ENCODE measurements at regions not wholly inside any gene's neighbourhood (a gene's known extent, or its start where the extent isn't known, plus 50 kb on each side); places are given as distances from the start of the nearest gene placed in this dataset.

DNA sequence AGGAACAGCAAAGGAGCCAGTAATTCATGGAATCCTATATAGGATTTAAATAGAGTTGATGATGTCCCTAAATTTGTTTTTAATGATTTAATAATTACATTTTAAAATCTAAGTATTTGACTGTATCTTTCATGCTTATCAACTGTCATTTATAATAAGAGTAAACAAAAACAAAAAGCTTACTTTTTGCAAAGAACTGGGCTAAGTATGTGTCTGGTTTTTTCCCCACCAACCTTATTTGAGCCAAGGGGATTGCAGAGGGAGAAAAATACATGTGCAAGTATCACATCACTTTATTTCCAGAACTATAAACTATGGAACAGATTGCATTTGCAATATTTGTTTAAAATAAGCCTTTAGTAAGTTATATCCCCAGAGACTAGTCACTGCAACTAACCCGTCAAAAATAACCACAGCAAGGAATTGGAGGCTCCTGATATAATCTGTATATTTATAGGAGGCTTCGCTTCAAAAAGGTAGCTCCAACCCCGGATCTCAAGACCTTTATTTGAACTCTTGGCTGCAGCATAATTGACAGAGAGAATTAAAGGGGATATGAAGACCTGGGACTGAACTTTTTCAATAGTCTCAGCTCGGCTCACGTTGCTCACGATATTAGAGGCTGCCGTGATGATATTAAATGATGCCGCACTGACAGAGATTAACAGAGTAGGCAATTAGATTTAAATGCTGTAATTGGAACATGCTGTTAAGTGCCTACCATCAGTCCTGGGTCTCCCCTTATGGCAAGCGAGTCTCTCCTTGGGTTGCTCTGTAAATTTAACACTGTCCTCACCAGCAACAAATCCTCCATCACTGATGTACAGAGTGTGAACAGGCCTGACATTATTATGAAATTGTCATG is 329.1 kb upstream of the NFIA start:
- FAIRE-seq (no peak), DNase-seq (no peak), ATAC-seq (no peak)
- intact Hi-C loops (cut with DNase I) = no loop called here
- 77 to 85% methylated on average over 9 of the region's 9 CpGs for WGBS, 2 donors
- Histone ChIP-seq H3K27ac (no peak overlapping the region), H3K9me3 (no peaks in the 10 kb centered on the region), H3K27me3 (no peaks in the 10 kb centered on the region), H3K4me1 (no peaks in the 10 kb centered on the region), H3K4me3 (no peak overlapping the region), H3K36me3 (no peaks in the 10 kb centered on the region)
- TF ChIP-seq, protein P1, sequence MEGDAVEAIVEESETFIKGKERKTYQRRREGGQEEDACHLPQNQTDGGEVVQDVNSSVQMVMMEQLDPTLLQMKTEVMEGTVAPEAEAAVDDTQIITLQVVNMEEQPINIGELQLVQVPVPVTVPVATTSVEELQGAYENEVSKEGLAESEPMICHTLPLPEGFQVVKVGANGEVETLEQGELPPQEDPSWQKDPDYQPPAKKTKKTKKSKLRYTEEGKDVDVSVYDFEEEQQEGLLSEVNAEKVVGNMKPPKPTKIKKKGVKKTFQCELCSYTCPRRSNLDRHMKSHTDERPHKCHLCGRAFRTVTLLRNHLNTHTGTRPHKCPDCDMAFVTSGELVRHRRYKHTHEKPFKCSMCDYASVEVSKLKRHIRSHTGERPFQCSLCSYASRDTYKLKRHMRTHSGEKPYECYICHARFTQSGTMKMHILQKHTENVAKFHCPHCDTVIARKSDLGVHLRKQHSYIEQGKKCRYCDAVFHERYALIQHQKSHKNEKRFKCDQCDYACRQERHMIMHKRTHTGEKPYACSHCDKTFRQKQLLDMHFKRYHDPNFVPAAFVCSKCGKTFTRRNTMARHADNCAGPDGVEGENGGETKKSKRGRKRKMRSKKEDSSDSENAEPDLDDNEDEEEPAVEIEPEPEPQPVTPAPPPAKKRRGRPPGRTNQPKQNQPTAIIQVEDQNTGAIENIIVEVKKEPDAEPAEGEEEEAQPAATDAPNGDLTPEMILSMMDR (IDR thresholded peaks at IDR 0.05) = no peak

DNA sequence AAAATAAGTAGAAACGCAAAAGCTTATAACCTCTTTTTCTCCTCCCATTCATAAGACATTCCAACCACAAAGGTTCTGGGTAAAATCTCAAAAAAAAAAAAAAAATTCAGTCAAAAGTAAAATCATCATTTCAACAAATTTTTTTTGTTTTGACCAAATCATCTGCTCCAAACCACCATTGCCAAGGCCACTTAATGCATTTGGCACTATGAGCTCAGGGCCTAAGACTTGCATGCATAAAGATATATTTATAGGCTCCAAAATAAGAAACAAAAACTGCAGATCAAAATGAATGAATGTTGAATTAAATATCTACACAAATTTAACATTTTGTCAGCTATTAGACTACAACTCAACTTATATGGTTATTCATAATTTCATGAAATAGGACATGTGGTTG is 331.1 kb upstream of the NFIA start:
- no peak overlapping the region for H3K27ac ChIP-seq
- no peak for DNase-seq
- no peak for ATAC-seq
- no peak for FAIRE-seq
- H3K4me3 ChIP-seq = no peak overlapping the region
- intact Hi-C loops (cut with DNase I) = no loop called here
- WGBS, 2 donors = 76 to 88% methylated on average over 1 of the region's 1 CpG
- no peaks in the 10 kb centered on the region for H3K9me3 ChIP-seq
- H3K36me3 ChIP-seq = no peaks in the 10 kb centered on the region
- TF ChIP-seq, protein P1 (IDR thresholded peaks at IDR 0.05) = no peak
- no peaks in the 10 kb centered on the region for H3K4me1 ChIP-seq
- H3K27me3 ChIP-seq = no peaks in the 10 kb centered on the region

DNA sequence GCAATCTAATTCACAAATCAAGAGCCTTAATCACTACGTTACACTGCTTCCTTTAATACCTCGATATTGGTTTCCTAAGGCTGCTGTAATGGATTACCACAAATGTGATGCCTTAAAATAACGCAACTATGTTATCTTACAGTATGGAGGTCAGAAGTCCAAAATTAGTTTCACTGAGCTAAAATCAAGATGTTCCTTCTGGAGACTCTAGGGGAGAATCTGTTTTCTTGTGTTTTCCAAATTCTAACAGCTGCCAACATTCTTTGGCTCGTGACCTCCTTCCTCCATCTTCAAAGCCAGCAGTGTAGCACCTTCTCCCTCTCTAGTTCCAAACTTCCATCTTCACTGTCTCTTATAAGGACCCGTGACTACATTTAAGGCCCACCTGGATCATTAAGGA is 335.0 kb upstream of the NFIA start:
- H3K27me3 ChIP-seq = no peaks in the 10 kb centered on the region
- WGBS, 2 donors = 85 to 94% methylated on average over 5 of the region's 5 CpGs
- intact Hi-C loops (cut with DNase I) = no loop called here
- H3K4me3 ChIP-seq = no peak overlapping the region
- TF ChIP-seq, protein P1 (IDR thresholded peaks at IDR 0.05) = no peak
- no peaks in the 10 kb centered on the region for H3K36me3 ChIP-seq
- ATAC-seq (no peak), FAIRE-seq (no peak), DNase-seq (no peak)
- no peaks in the 10 kb centered on the region for H3K4me1 ChIP-seq
- no peaks in the 10 kb centered on the region for H3K9me3 ChIP-seq
- no peak overlapping the region for H3K27ac ChIP-seq

DNA sequence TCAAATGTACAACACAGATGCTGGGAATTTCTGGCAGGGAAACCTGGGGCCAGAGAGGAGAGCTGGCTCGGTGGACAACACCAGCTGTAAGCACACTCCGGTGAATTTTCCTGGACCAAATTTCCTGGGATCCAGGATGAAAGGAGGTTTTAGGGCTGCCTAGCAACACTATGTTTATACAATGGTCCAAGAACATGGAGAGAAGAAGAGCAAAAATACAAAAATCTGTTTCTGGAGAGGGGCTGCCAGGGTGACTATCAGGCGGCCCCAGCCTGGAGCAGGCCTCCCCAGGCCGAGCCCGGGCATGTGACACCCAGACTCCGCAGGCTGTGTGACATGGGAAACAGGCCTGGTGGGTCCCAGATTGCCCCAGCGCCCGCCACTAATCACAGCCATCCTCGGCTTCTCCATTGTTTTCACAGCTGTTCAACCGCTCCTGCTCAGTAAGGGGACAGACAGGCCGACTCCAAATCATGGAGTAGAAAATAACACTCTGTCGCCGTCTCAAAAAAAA is 336.0 kb upstream of the NFIA start:
- no peak overlapping the region for H3K4me3 ChIP-seq
- no peaks in the 10 kb centered on the region for H3K36me3 ChIP-seq
- TF ChIP-seq, protein P1 (IDR thresholded peaks at IDR 0.05) = no peak
- H3K4me1 ChIP-seq = no peaks in the 10 kb centered on the region
- WGBS, 2 donors = 60 to 65% methylated on average over 13 of the region's 13 CpGs
- ATAC-seq (no peak), FAIRE-seq (no peak), DNase-seq (no peak)
- intact Hi-C loops (cut with DNase I) = no loop called here
- H3K27ac ChIP-seq = no peak overlapping the region
- no peaks in the 10 kb centered on the region for H3K9me3 ChIP-seq
- H3K27me3 ChIP-seq = no peaks in the 10 kb centered on the region

DNA sequence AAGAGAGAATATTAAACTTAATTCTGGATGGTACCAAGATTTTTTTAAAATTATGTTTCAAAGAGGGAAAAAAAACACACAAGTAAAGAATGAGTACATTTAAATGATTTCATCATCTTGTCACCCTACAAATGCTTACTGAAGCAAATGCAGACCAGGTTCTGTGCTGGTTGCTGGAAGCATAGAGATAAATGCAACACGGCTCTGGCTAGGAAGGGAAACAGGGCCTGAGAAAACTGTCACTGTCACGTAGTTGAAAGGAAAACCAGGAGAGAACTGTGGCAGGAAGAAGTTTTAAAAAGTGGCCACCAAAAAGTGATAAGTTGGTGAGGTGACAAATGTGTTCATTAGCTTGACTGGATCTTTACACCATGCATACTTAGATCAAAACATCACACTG is 336.9 kb upstream of the NFIA start:
- no peak for DNase-seq
- no peaks in the 10 kb centered on the region for H3K27me3 ChIP-seq
- no peak overlapping the region for H3K27ac ChIP-seq
- TF ChIP-seq, protein P1 (IDR thresholded peaks at IDR 0.05) = no peak
- intact Hi-C loops (cut with DNase I) = no loop called here
- 75 to 79% methylated on average over 2 of the region's 2 CpGs for WGBS, 2 donors
- H3K9me3 ChIP-seq = no peaks in the 10 kb centered on the region
- no peaks in the 10 kb centered on the region for H3K36me3 ChIP-seq
- no peak for ATAC-seq
- FAIRE-seq = no peak
- no peak overlapping the region for H3K4me3 ChIP-seq
- H3K4me1 ChIP-seq = no peaks in the 10 kb centered on the region
